ENCODE measurements at regions not wholly inside any gene's neighbourhood (a gene's known extent, or its start where the extent isn't known, plus 50 kb on each side); places are given as distances from the start of the nearest gene placed in this dataset.

DNA sequence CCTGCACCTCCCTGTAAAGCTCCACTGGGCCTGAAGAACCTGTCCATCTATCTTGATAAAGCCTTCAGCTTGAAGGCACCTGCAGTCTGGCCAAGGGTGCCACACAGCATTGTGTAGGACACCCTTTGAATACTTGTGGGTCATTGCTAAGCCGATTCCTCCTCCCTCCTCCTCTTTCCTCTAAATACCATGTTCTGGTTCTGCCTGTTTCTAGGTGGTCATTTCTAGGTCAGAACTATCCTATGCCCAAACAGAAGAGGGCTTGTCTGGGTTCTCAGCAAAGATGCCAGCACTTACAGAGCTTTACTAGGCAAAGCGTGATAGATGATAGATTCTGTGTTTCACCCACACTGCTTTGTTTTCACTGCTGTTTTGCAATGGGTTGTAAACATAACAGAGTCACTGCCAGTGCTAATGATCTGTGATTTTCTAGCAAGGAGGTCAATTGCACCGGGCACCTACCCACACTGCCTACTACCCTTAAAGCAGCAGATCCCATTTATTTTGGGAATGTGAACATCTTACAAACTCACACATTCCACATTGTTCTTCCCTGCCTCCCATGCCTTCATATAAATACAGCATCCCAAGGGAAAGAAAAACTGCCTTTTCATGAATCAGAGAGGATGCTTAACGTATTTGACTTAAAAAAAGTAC, 279.1 kb upstream of the PITRM1 start:
- DNase-seq, result no peak
- TF ChIP-seq POLR2A (IDR thresholded peaks at IDR 0.05), result no peak
- TF ChIP-seq, protein P1, sequence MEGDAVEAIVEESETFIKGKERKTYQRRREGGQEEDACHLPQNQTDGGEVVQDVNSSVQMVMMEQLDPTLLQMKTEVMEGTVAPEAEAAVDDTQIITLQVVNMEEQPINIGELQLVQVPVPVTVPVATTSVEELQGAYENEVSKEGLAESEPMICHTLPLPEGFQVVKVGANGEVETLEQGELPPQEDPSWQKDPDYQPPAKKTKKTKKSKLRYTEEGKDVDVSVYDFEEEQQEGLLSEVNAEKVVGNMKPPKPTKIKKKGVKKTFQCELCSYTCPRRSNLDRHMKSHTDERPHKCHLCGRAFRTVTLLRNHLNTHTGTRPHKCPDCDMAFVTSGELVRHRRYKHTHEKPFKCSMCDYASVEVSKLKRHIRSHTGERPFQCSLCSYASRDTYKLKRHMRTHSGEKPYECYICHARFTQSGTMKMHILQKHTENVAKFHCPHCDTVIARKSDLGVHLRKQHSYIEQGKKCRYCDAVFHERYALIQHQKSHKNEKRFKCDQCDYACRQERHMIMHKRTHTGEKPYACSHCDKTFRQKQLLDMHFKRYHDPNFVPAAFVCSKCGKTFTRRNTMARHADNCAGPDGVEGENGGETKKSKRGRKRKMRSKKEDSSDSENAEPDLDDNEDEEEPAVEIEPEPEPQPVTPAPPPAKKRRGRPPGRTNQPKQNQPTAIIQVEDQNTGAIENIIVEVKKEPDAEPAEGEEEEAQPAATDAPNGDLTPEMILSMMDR (IDR thresholded peaks at IDR 0.05), result no peak
- no peaks in the 10 kb centered on the region for H3K9me3 ChIP-seq
- intact Hi-C loops (cut with DNase I), result loop anchor here in 5 of 10 donors (5.0 to 10.0 kb wide), 5 partner anchors 54 to 333 kb away; partner anchors contain the start of gene KLF6 (in 1 of the 5)
- peaks cover 0 to 36% (median 21%) of the 10 kb centered on the region in 12 donors for H3K4me1 ChIP-seq
- peak overlapping the region; percentile 53 to 88 (median 76) for H3K27ac ChIP-seq
- H3K36me3 ChIP-seq, result no peaks in the 10 kb centered on the region
- peak in 2 of 4 donors; percentile 14 to 31 for ATAC-seq
- WGBS, 4 donors, result 69 to 77% (median 75%) methylated on average over 4 of the region's 4 CpGs
- H3K4me3 ChIP-seq, result peak overlapping the region in 2 of 12 donors; percentile 15 to 20
- no peaks in the 10 kb centered on the region for H3K27me3 ChIP-seq

- DNase-seq (no peak), ATAC-seq (no peak)
- 85 to 95% (median 90%) methylated on average over 4 of the region's 4 CpGs for WGBS, 4 donors
- Histone ChIP-seq H3K36me3 (no peaks in the 10 kb centered on the region), H3K4me3 (no peak overlapping the region), H3K9me3 (no peaks in the 10 kb centered on the region), H3K27me3 (no peaks in the 10 kb centered on the region), H3K27ac (no peak overlapping the region), H3K4me1 (no peaks in the 10 kb centered on the region)
- no peak for TF ChIP-seq POLR2A (IDR thresholded peaks at IDR 0.05)
- TF ChIP-seq, protein P1 (IDR thresholded peaks at IDR 0.05), result no peak
- intact Hi-C loops (cut with DNase I), result no loop called here
These were observed 273.6 kb upstream of the PITRM1 start for GRCh38 chr10:3446221-3446620.

- H3K27ac ChIP-seq, result no peak overlapping the region
- H3K27me3 ChIP-seq, result no peaks in the 10 kb centered on the region
- no peak overlapping the region for H3K4me3 ChIP-seq
- ATAC-seq (no peak), DNase-seq (no peak)
- WGBS, 4 donors, result 95 to 99% (median 98%) methylated on average over 4 of the region's 4 CpGs
- no peaks in the 10 kb centered on the region for H3K4me1 ChIP-seq
- TF ChIP-seq POLR2A (IDR thresholded peaks at IDR 0.05), result no peak
- TF ChIP-seq, protein P1 (IDR thresholded peaks at IDR 0.05), result no peak
- no peaks in the 10 kb centered on the region for H3K36me3 ChIP-seq
- intact Hi-C loops (cut with DNase I), result no loop called here
- H3K9me3 ChIP-seq, result no peaks in the 10 kb centered on the region
These were observed 273.1 kb upstream of the PITRM1 start for GRCh38 chr10:3445648-3446047.

DNA sequence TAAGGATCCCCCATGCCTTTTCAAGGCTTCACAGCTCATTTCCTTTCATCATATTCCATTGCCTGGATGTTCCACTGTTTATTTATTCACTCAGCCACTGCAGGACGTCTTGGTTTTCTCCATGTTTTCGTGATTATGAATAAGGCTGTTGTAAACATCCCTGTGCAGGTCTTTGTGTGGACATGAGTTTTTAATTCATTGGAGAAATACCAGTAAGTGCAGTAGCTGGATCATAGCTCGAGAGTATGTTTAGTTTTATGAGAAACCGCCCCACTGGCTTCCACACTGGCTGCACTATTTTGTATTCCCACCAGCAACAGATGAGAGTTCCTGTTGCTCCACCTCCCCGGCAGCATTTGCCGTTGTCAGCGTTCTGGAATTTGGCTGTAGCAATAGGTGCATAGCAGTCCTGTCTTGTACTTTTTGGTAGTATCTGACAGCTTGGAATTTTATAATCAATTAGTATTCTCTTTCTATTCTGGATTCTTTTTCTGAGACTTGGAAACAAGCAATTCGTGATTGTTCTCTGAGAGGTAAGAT, 269.9 kb upstream of the PITRM1 start:
- Histone ChIP-seq H3K9me3 (peaks cover 0 to 16% (median 0%) of the 10 kb centered on the region in 12 donors), H3K27me3 (no peaks in the 10 kb centered on the region), H3K4me3 (no peak overlapping the region), H3K36me3 (no peaks in the 10 kb centered on the region), H3K4me1 (no peaks in the 10 kb centered on the region), H3K27ac (no peak overlapping the region)
- no peak for DNase-seq
- intact Hi-C loops (cut with DNase I), result no loop called here
- no peak for TF ChIP-seq POLR2A (IDR thresholded peaks at IDR 0.05)
- TF ChIP-seq, protein P1 (IDR thresholded peaks at IDR 0.05), result no peak
- WGBS, 4 donors, result 89 to 95% (median 93%) methylated on average over 8 of the region's 8 CpGs
- no peak for ATAC-seq

All from heart left ventricle (tissue), 16 donors.